Heart left ventricle (tissue), 13 donors: ENCODE measurements at regions not wholly inside any gene's neighbourhood (a gene's known extent, or its start where the extent isn't known, plus 50 kb on each side); places are given as distances from the start of the nearest gene placed in this dataset.

Source experiments
- POLR2A ChIP-seq, 2 donors: fragments of 450-650 bp; IDR thresholded peaks; one replicate each; pipeline ENCODE4 v1.6.1; 2017; ENCODE audit warnings: antibody characterized with exemption in 2 of 2, mild to moderate bottlenecking in 2 of 2, moderate library complexity in 2 of 2
- TF ChIP-seq, protein P1 (sequence below), 12 donors: fragments of 200-600 bp; sonication (generic) in 4 of 12; IDR thresholded peaks; one replicate each; pipeline versions ENCODE4 v1.5.0 to v1.8.0; 2018 to 2022; ENCODE audit warnings: antibody characterized with exemption in 12 of 12, mild to moderate bottlenecking in 5 of 12
- donor health status: ischemic (EF 13 %, LVEDD 7.1; RV severe dilation, severe dysfunction).
- donor health status: DM: no; HTN: yes; CAD: no.
- donor health status: DM: no; HTN: no; CAD: no.
- donor health status: ischemic (EF 25% LVEDD 6.9; RV normal size, moderate dysfunction).
- donor health status: ischemic (EF 25% LVEDD 5.7; RV mildly dilated, moderate dysfunction).
- donor health status: ischemic (EF 35%, LVEDD 5.7; RV mildly dilated, moderate dysfunction).
- donor health status: nonischemic (EF 11% LVEDD 7.7; RV severe dilation, severe dysfunction).
- donor health status: DM: yes; HTN: yes; CAD: no.
- donor health status: PGD.
- donor health status: ischemic (EF 29% LVEDD 5.4; RV normal size, mild dysfunction).
- donor health status: nonischemic (EF 23%, LVEDD 6.1; RV moderate dilation, normal function).

DNA sequence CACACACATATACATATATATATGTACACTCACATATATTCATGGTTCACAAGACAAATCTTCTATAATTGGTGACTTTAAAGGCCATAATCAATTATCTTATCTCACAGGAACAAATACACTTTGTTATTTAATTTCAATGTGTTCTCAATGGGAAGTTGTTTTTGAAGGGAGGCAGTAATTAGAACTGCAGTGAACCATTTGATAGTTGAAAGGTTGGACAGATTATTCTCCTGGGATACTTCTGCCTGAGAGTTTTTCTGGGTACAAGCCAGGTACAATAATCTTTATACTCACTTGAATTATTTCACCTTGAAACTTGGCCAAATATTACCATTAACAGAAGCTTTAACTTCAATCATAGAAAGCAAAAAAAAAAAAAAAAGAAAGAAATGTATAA is 546.6 kb upstream of the LRRTM4 start:
- TF ChIP-seq POLR2A (IDR thresholded peaks at IDR 0.05), result no peak
- TF ChIP-seq, protein P1, sequence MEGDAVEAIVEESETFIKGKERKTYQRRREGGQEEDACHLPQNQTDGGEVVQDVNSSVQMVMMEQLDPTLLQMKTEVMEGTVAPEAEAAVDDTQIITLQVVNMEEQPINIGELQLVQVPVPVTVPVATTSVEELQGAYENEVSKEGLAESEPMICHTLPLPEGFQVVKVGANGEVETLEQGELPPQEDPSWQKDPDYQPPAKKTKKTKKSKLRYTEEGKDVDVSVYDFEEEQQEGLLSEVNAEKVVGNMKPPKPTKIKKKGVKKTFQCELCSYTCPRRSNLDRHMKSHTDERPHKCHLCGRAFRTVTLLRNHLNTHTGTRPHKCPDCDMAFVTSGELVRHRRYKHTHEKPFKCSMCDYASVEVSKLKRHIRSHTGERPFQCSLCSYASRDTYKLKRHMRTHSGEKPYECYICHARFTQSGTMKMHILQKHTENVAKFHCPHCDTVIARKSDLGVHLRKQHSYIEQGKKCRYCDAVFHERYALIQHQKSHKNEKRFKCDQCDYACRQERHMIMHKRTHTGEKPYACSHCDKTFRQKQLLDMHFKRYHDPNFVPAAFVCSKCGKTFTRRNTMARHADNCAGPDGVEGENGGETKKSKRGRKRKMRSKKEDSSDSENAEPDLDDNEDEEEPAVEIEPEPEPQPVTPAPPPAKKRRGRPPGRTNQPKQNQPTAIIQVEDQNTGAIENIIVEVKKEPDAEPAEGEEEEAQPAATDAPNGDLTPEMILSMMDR (IDR thresholded peaks at IDR 0.05), result no peak
